HCT116 (cell line): ENCODE measurements at regions not wholly inside any gene's neighbourhood (a gene's known extent, or its start where the extent isn't known, plus 50 kb on each side); places are given as distances from the start of the nearest gene placed in this dataset.

Experiments
- ATAC-seq: fragments of 200-7000 bp; cut with Tn5 transposase; 2 replicates; pipeline ENCODE4 v1.9.1; 2020; ENCODE audit warnings: mild to moderate bottlenecking, moderate library complexity
- BruUV-seq: library from RNA; stranded (reverse); fragments of 400-500 nt; replicated peaks from 2 replicates; lab custom pipeline; 2021; lab: Mats Ljungman, UMichigan
- CTCF ChIA-PET: fragments of 300-600 bp; sonication (Branson Sonifier 250); formaldehyde crosslinking; loops from one replicate; lab custom pipeline; 2021; ENCODE audit warnings: antibody characterized with exemption; lab: Charles Lee
- POLR2A ChIA-PET: fragments of 300-600, 350-600 bp; sonication (Branson Sonifier 250); formaldehyde crosslinking; loops from one replicate; lab custom pipeline; 2021; ENCODE audit warnings: antibody characterized with exemption; lab: Charles Lee
- RAD21 ChIA-PET, 2 experiments: fragments of 300-600 bp; sonication (Branson Sonifier 250); formaldehyde crosslinking; loops; one replicate each; lab custom pipeline; 2023; ENCODE audit warnings: low total read pairs in 2 of 2; ENCODE audit not compliant: uncharacterized antibody in 2 of 2, unreplicated experiment in 2 of 2, low non-redundant PET in 1 of 2; lab: Charles Lee
- DNase-seq: peaks from one replicate; pipeline ENCODE4 v3.0.0-alpha.2; 2010; ENCODE audit warnings: low read depth, low spot score
- H2AFZ ChIP-seq: fragments of 200-600 bp; shearing (Covaris generic), sonication (generic); 2 replicates; pipeline ENCODE4 v1.6.1; 2017; ENCODE audit warnings: low read depth, mixed run types, mixed read lengths, antibody characterized with exemption, low read length; ENCODE audit not compliant: poor library complexity, severe bottlenecking
- H3K27ac ChIP-seq: 2 replicates; pipeline ENCODE4 v1.5.1; 2012; ENCODE audit warnings: low read depth, low read length
- H3K27me3 ChIP-seq: fragments of 200-600 bp; sonication (generic); 2 replicates; pipeline ENCODE4 v1.6.1; 2016; ENCODE audit warnings: mixed run types, low read length, mixed read lengths; ENCODE audit not compliant: insufficient read depth
- H3K36me3 ChIP-seq, 2 experiments: fragments of 200-500 bp in 1 of 2; fragments of 200-600 bp in 1 of 2; sonication (Bioruptor generic) in 1 of 2; sonication (generic) in 1 of 2; 2 replicates each; pipeline versions ENCODE4 v1.5.1 to v1.6.1; 2014 to 2016; ENCODE audit warnings: low read length in 2 of 2, inconsistent platforms in 1 of 2, mixed read lengths in 1 of 2, mixed run types in 1 of 2; ENCODE audit not compliant: insufficient read depth in 2 of 2, control insufficient read depth in 1 of 2
- H3K4me1 ChIP-seq, 2 experiments: fragments of 200-600 bp in 1 of 2; sonication (generic) in 1 of 2; 2 replicates each; pipeline versions ENCODE4 v1.5.1 to v1.6.1; 2012 to 2017; ENCODE audit warnings: low read length in 2 of 2, inconsistent platforms in 1 of 2, mild to moderate bottlenecking in 1 of 2, mixed read lengths in 1 of 2, mixed run types in 1 of 2, moderate library complexity in 1 of 2; ENCODE audit not compliant: insufficient read depth in 2 of 2, control insufficient read depth in 1 of 2
- H3K4me2 ChIP-seq: fragments of 200-600 bp; sonication (generic); 2 replicates; pipeline ENCODE4 v1.6.1; 2017; ENCODE audit warnings: mixed run types, low read length, mixed read lengths
- H3K4me3 ChIP-seq, 2 experiments: fragments of 200-600 bp in 1 of 2; sonication (generic) in 1 of 2; replicated peaks in 1 of 2; 2 replicates each; pipeline ENCODE4 v1.5.1; 2011 to 2016; ENCODE audit warnings: low read length in 2 of 2, control low read depth in 1 of 2, low read depth in 1 of 2, mild to moderate bottlenecking in 1 of 2, mixed read lengths in 1 of 2, mixed run types in 1 of 2
- H3K79me2 ChIP-seq: fragments of 200-600 bp; sonication (generic); 2 replicates; pipeline ENCODE4 v1.6.1; 2017; ENCODE audit warnings: mild to moderate bottlenecking, mixed run types, low read length, moderate library complexity, mixed read lengths; ENCODE audit not compliant: insufficient read depth
- H3K9ac ChIP-seq: fragments of 200-600 bp; sonication (generic); 2 replicates; pipeline ENCODE4 v1.6.1; 2016; ENCODE audit warnings: low read length, mixed read lengths
- H3K9me2 ChIP-seq: fragments of 200-600 bp; sonication (generic), shearing (Covaris generic); 2 replicates; pipeline ENCODE4 v1.6.1; 2017; ENCODE audit warnings: mixed run types, mild to moderate bottlenecking, moderate library complexity; ENCODE audit not compliant: insufficient read depth
- H3K9me3 ChIP-seq, 2 experiments: fragments of 200-500 bp in 1 of 2; fragments of 200-600 bp in 1 of 2; sonication (Bioruptor generic) in 1 of 2; sonication (generic) in 1 of 2; 2 replicates each; pipeline ENCODE4 v1.6.1; 2014 to 2017; ENCODE audit warnings: low read length in 2 of 2, mixed read lengths in 2 of 2, inconsistent platforms in 1 of 2, low read depth in 1 of 2, mild to moderate bottlenecking in 1 of 2, mixed run types in 1 of 2, moderate library complexity in 1 of 2; ENCODE audit not compliant: control insufficient read depth in 1 of 2, insufficient read depth in 1 of 2
- H4K20me1 ChIP-seq: fragments of 200-600 bp; sonication (generic), shearing (Covaris generic); 2 replicates; pipeline ENCODE4 v1.6.1; 2017; ENCODE audit warnings: mixed run types, mild to moderate bottlenecking, moderate library complexity; ENCODE audit not compliant: insufficient read depth
- ATF3 ChIP-seq: IDR thresholded peaks from 2 replicates; pipeline ENCODE4 v1.6.1; 2012
- CBX3 ChIP-seq: IDR thresholded peaks from 2 replicates; pipeline ENCODE4 v1.6.1; 2012; ENCODE audit warnings: low read depth
- CEBPB ChIP-seq: IDR thresholded peaks from 2 replicates; pipeline ENCODE4 v1.6.1; 2012; ENCODE audit warnings: low read depth
- CTCF ChIP-seq, 3 experiments: fragments of 200-600 bp in 1 of 3; sonication (generic) in 1 of 3; IDR thresholded peaks in 2 of 3; conservative IDR thresholded peaks in 1 of 3; 2 replicates each; pipeline ENCODE4 v1.5.1; 2012 to 2017; ENCODE audit warnings: low read depth in 2 of 3, low read length in 2 of 3, antibody characterized with exemption in 1 of 3, borderline replicate concordance in 1 of 3, control low read depth in 1 of 3, mild to moderate bottlenecking in 1 of 3, mixed read lengths in 1 of 3, mixed run types in 1 of 3, moderate library complexity in 1 of 3; ENCODE audit not compliant: insufficient read depth in 1 of 3
- EZH2 ChIP-seq: fragments of 200-600 bp; sonication (generic); IDR thresholded peaks from 2 replicates; pipeline ENCODE4 v1.6.1; 2017; ENCODE audit warnings: antibody characterized with exemption, mixed run types
- FOSL1 ChIP-seq: IDR thresholded peaks from 2 replicates; pipeline ENCODE4 v1.6.1; 2012; ENCODE audit warnings: low read depth
- MAX ChIP-seq: IDR thresholded peaks from 2 replicates; pipeline ENCODE4 v1.6.1; 2012
- POLR2AphosphoS5 ChIP-seq: IDR thresholded peaks from 2 replicates; pipeline ENCODE4 v1.6.1; 2011; ENCODE audit warnings: mild to moderate bottlenecking, low read depth, low read length, moderate library complexity
- SP1 ChIP-seq: IDR thresholded peaks from 2 replicates; pipeline ENCODE4 v1.6.1; 2012; ENCODE audit warnings: low read depth
- YY1 ChIP-seq: IDR thresholded peaks from 2 replicates; pipeline ENCODE4 v1.6.1; 2011; ENCODE audit warnings: low read length, low read depth, moderate library complexity, mild to moderate bottlenecking; ENCODE audit not compliant: insufficient replicate concordance; ENCODE audit errors: extremely low read depth
- ZFX ChIP-seq: fragments of 450-650 bp; IDR thresholded peaks from 2 replicates; pipeline ENCODE4 v1.6.1; 2017
- intact Hi-C: fragments of 100-400 bp; cut with micrococcal nuclease; formaldehyde crosslinking; loops from 2 replicates; pipeline ENCODE4 v1.10.0; 2022

- TF ChIP-seq ZFX (no peak), ATF3 (no peak)
- Histone ChIP-seq H2AFZ (no peak overlapping the region), H3K9ac (no peak overlapping the region), H3K9me2 (no peaks in the 10 kb centered on the region), H3K79me2 (no peaks in the 10 kb centered on the region), H3K4me3 (no peak overlapping the region), H3K27me3 (no peaks in the 10 kb centered on the region), H3K4me1 (no peaks in the 10 kb centered on the region), H3K36me3 (no peaks in the 10 kb centered on the region), H3K9me3 (no peaks in the 10 kb centered on the region), H4K20me1 (no peaks in the 10 kb centered on the region), H3K27ac (no peak overlapping the region), H3K4me2 (no peak overlapping the region)
- POLR2A ChIA-PET: no interaction called here
- ATAC-seq (no peak), DNase-seq (no peak)
- RAD21 ChIA-PET: no interaction called here
- CTCF ChIA-PET: no interaction called here
- BruUV-seq: no TSS peak
- intact Hi-C loops: no loop called here
Observed at GRCh38 chr1:221012120-221012519, 132.9 kb downstream of the HLX start.

- Histone ChIP-seq H3K27me3 (no peaks in the 10 kb centered on the region), H3K79me2 (no peaks in the 10 kb centered on the region), H4K20me1 (no peaks in the 10 kb centered on the region), H2AFZ (no peak overlapping the region), H3K4me3 (no peak overlapping the region), H3K9me3 (no peaks in the 10 kb centered on the region), H3K4me2 (no peak overlapping the region), H3K36me3 (no peaks in the 10 kb centered on the region), H3K9ac (no peak overlapping the region), H3K27ac (no peak overlapping the region), H3K4me1 (no peaks in the 10 kb centered on the region), H3K9me2 (no peaks in the 10 kb centered on the region)
- no peak for DNase-seq
- no TSS peak for BruUV-seq
- ChIA-PET CTCF (no interaction called here), POLR2A (no interaction called here), RAD21 (no interaction called here)
- intact Hi-C loops: no loop called here
- TF ChIP-seq CBX3: no peak
- TF ChIP-seq EZH2: no peak
- TF ChIP-seq CTCF (IDR thresholded peaks at IDR 0.05 in 2 of 3, conservative IDR thresholded peaks at IDR 0.05 in 1 of 3; ENCODE audit: borderline replicate concordance in 1 of 3, insufficient read depth in 1 of 3, low read depth in 2 of 3, low read length in 2 of 3): no peak
- TF ChIP-seq SP1: no peak
- no peak for TF ChIP-seq MAX
- no peak for TF ChIP-seq POLR2AphosphoS5
- TF ChIP-seq FOSL1: no peak
- TF ChIP-seq YY1: no peak
- TF ChIP-seq CEBPB: no peak
- ATAC-seq: no peak
Observed at GRCh38 chr1:221013691-221014660, 134.7 kb downstream of the HLX start.
